HepG2 (cell line): ENCODE measurements at regions not wholly inside any gene's neighbourhood (a gene's known extent, or its start where the extent isn't known, plus 50 kb on each side); places are given as distances from the start of the nearest gene placed in this dataset.

Source experiments
- ATAC-seq: fragments of 200-7000 bp; cut with Tn5 transposase; 3 replicates; pipeline ENCODE4 v1.9.1; 2020; ENCODE audit warnings: mild to moderate bottlenecking, moderate library complexity
- BruUV-seq: library from RNA; stranded (reverse); fragments of 400-500 nt; replicated peaks from 2 replicates; lab custom pipeline; 2021; lab: Mats Ljungman, UMichigan
- CTCF ChIA-PET: fragments of 300-600 bp; formaldehyde crosslinking; extraction: SDS; loops from one replicate; lab custom pipeline; 2021; ENCODE audit warnings: low total read pairs, inconsistent platforms, low intra/inter-chr PET ratio; lab: Yijun Ruan, JAX
- POLR2A ChIA-PET: fragments of 350-600 bp; sonication (Branson Sonifier 250); formaldehyde crosslinking; loops from one replicate; lab custom pipeline; 2020; ENCODE audit warnings: antibody characterized with exemption, inconsistent platforms; lab: Yijun Ruan, JAX
- DNase-seq: peaks from one replicate; pipeline ENCODE4 v3.0.0-alpha.2; 2015; ENCODE audit warnings: low spot score
- FAIRE-seq: peaks from 3 replicates; lab custom pipeline; 2011; peaks lifted over from hg19 to GRCh38; lab: Jason Lieb, UNC
- H2AFZ ChIP-seq: one replicate; pipeline ENCODE4 v1.6.1; 2011; ENCODE audit warnings: low read length, inconsistent platforms
- H3K27ac ChIP-seq: fragments of 300-600 bp; 3 replicates; pipeline ENCODE4 v1.8.0; 2011; ENCODE audit warnings: mixed run types, mild to moderate bottlenecking, mixed read lengths, low read length, inconsistent platforms; ENCODE audit not compliant: insufficient read depth; ENCODE audit errors: extremely low read length
- H3K27me3 ChIP-seq, 2 experiments: fragments of 200-600 bp in 1 of 2; 2 replicates in 1 of 2; 3 replicates in 1 of 2; pipeline versions ENCODE4 v1.6.0 to v1.8.0; 2011; ENCODE audit warnings: low read length in 2 of 2, mild to moderate bottlenecking in 2 of 2, moderate library complexity in 2 of 2, inconsistent platforms in 1 of 2; ENCODE audit not compliant: insufficient read depth in 2 of 2, control insufficient read depth in 1 of 2
- H3K36me3 ChIP-seq, 2 experiments: fragments of 200-600 bp in 1 of 2; replicated peaks in 1 of 2; 2 replicates in 1 of 2; 3 replicates in 1 of 2; pipeline versions ENCODE4 v1.5.1 to v1.8.0; 2011; ENCODE audit warnings: low read length in 2 of 2, inconsistent platforms in 1 of 2; ENCODE audit not compliant: insufficient read depth in 2 of 2, control insufficient read depth in 1 of 2
- H3K4me1 ChIP-seq: 2 replicates; pipeline ENCODE4 v1.5.1; 2012; ENCODE audit warnings: low read length, inconsistent platforms; ENCODE audit not compliant: insufficient read depth
- H3K4me2 ChIP-seq: 2 replicates; pipeline ENCODE4 v1.6.0; 2011; ENCODE audit warnings: low read depth, low read length, inconsistent platforms
- H3K4me3 ChIP-seq, 3 experiments: fragments of 200-600 bp in 1 of 3; sonication (generic), shearing (Covaris generic) in 1 of 3; replicated peaks in 1 of 3; 2 replicates each; pipeline ENCODE4 v1.5.1; 2011 to 2016; ENCODE audit warnings: low read length in 3 of 3, inconsistent platforms in 2 of 3, low read depth in 2 of 3, mild to moderate bottlenecking in 2 of 3, control low read depth in 1 of 3, mixed read lengths in 1 of 3; ENCODE audit not compliant: insufficient read depth in 1 of 3
- H3K79me2 ChIP-seq: one replicate; pipeline ENCODE4 v1.6.1; 2011; ENCODE audit warnings: low read length, inconsistent platforms; ENCODE audit not compliant: insufficient read depth
- H3K9ac ChIP-seq: 2 replicates; pipeline ENCODE4 v1.6.0; 2011; ENCODE audit warnings: mild to moderate bottlenecking, low read depth, low read length, inconsistent platforms; ENCODE audit not compliant: insufficient read depth
- H3K9me3 ChIP-seq: 2 replicates; pipeline ENCODE4 v1.5.1; 2012; ENCODE audit warnings: mild to moderate bottlenecking, low read length
- H4K20me1 ChIP-seq: 2 replicates; pipeline ENCODE4 v1.6.0; 2011; ENCODE audit warnings: inconsistent platforms, mild to moderate bottlenecking, low read length, moderate library complexity; ENCODE audit not compliant: insufficient read depth
- CENPT ChIP-seq: sonication (generic); formaldehyde crosslinking; IDR thresholded peaks from 2 replicates; pipeline ENCODE4 v1.8.0; 2022; ENCODE audit warnings: low read depth, mild to moderate bottlenecking, moderate library complexity, missing genetic modification reagents
- CHCHD3 ChIP-seq: sonication (generic); formaldehyde crosslinking; IDR thresholded peaks from 2 replicates; pipeline ENCODE4 v1.8.0; 2022; ENCODE audit warnings: mild to moderate bottlenecking, missing genetic modification reagents, moderate library complexity
- CTCF ChIP-seq: sonication (generic); formaldehyde crosslinking; IDR thresholded peaks from 2 replicates; pipeline ENCODE4 v1.5.0; 2020; ENCODE audit warnings: mild to moderate bottlenecking, missing genetic modification reagents, moderate library complexity
- LBX2 ChIP-seq: sonication (generic); formaldehyde crosslinking; IDR thresholded peaks from 2 replicates; pipeline ENCODE4 v1.5.0; 2020; ENCODE audit warnings: missing genetic modification reagents, mild to moderate bottlenecking, borderline replicate concordance
- MIER2 ChIP-seq: IDR thresholded peaks from 2 replicates; pipeline ENCODE4 v1.6.1; 2016; ENCODE audit warnings: missing biosample characterization, missing genetic modification reagents
- NRL ChIP-seq: sonication (generic); formaldehyde crosslinking; IDR thresholded peaks from 2 replicates; pipeline ENCODE4 v1.5.0; 2020; ENCODE audit warnings: missing genetic modification reagents, mild to moderate bottlenecking, moderate library complexity, borderline replicate concordance
- PHF21A ChIP-seq: sonication (generic); formaldehyde crosslinking; IDR thresholded peaks from 2 replicates; pipeline ENCODE4 v1.5.0; 2020; ENCODE audit warnings: mild to moderate bottlenecking, missing genetic modification reagents
- PPARG ChIP-seq: conservative IDR thresholded peaks from 2 replicates; pipeline ENCODE4 v1.6.1; 2016; ENCODE audit warnings: missing biosample characterization, missing genetic modification reagents
- RORA ChIP-seq: sonication (generic); formaldehyde crosslinking; IDR thresholded peaks from 2 replicates; pipeline ENCODE4 v1.5.0; 2020; ENCODE audit warnings: mild to moderate bottlenecking, missing genetic modification reagents, moderate library complexity
- SRSF1 ChIP-seq: fragments of 200-400 bp; formaldehyde crosslinking; optimal IDR thresholded peaks from 2 replicates; pipeline ENCODE3; 2017; ENCODE audit warnings: mild to moderate bottlenecking, low read depth, low read length, moderate library complexity
- ZBTB46 ChIP-seq: sonication (generic); formaldehyde crosslinking; IDR thresholded peaks from 2 replicates; pipeline ENCODE4 v1.4.0; 2020; ENCODE audit warnings: mild to moderate bottlenecking, missing genetic modification reagents, borderline replicate concordance
- ZBTB8A ChIP-seq: sonication (generic); formaldehyde crosslinking; IDR thresholded peaks from 2 replicates; pipeline ENCODE4 v1.4.0; 2020; ENCODE audit warnings: mild to moderate bottlenecking, low read depth, missing genetic modification reagents, borderline replicate concordance
- ZNF274 ChIP-seq: sonication (generic); formaldehyde crosslinking; IDR thresholded peaks from 2 replicates; pipeline ENCODE4 v1.5.1; 2020; ENCODE audit warnings: mild to moderate bottlenecking, missing genetic modification reagents
- ZNF414 ChIP-seq: sonication (generic); formaldehyde crosslinking; IDR thresholded peaks from 2 replicates; pipeline ENCODE4 v1.5.0; 2020; ENCODE audit warnings: missing genetic modification reagents
- ZNF484 ChIP-seq: sonication (generic); formaldehyde crosslinking; IDR thresholded peaks from 2 replicates; pipeline ENCODE4 v1.5.1; 2020; ENCODE audit warnings: mild to moderate bottlenecking, low read depth, missing genetic modification reagents, borderline replicate concordance
- ZNF761 ChIP-seq: sonication (generic); formaldehyde crosslinking; conservative IDR thresholded peaks from 2 replicates; pipeline ENCODE4 v1.4.0; 2020; ENCODE audit warnings: mild to moderate bottlenecking, missing genetic modification reagents
- ZNF879 ChIP-seq: sonication (generic); formaldehyde crosslinking; IDR thresholded peaks from 2 replicates; pipeline ENCODE4 v1.8.1; 2023; ENCODE audit warnings: missing genetic modification reagents
- WGBS: methylation state at CpG from one replicate; pipeline ENCODE4 v1.1.6; 2017; ENCODE audit warnings: low lambda C conversion rate; 5-methylcytosine and 5-hydroxymethylcytosine counted together
- in situ Hi-C: cut with HindIII; loops from 2 replicates; pipeline ENCODE4 v1.10.0; 2017; ENCODE audit warnings: low pct_unique_long_range_greater_than_20kb; ENCODE audit not compliant: extremely low pct_ligation_motif_present
- intact Hi-C: fragments of 100-400 bp; cut with micrococcal nuclease; formaldehyde crosslinking; loops from one replicate; pipeline ENCODE4 v1.10.0; 2022; ENCODE audit not compliant: unreplicated experiment

DNA sequence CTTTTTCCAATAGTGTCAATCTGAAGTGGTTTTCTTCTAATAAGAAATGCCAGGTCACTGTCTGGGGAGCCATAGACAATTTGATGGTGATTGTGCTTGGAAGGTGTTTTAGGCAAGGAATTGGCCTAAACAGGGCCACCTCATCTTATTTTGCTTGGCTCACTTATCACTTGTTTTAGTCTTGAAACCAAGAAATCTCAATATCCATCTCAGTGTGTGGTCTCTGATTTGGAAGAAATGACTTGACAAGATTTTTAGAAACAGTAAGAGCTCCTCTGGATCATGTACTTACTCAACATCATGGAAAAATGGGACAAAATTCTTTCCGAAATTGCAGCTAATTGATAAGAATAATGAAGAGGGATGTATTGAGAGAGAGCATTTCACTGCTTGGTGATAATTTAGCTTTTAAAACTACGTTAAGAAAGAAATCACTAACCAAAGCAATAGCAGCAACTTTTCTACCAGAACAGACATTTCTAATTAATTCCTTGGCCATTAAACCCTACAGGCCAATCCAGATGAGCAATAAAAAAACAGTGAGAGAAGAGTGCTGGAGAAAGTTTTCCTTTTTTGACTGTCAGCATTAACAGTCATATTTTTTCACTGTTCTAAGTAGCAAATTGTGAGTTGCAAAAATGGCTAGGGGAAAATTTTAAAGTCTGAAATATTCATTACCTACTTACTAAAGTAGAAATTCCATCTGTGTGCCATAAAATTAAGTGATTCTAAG, 157.3 kb downstream of the AEBP2 start (continued):
- no peak for TF ChIP-seq ZNF274 (CRISPR knock-in tag)

- no peaks in the 10 kb centered on the region for H3K79me2 ChIP-seq
- intact Hi-C loops = no loop called here
- DNase-seq = no peak
- ChIA-PET POLR2A (no interaction called here), CTCF (no interaction called here)
- H3K27me3 ChIP-seq = no peaks in the 10 kb centered on the region
- no TSS peak for BruUV-seq
- H2AFZ ChIP-seq = no peak overlapping the region
- ATAC-seq = no peak
- WGBS = 30% methylated on average over 10 of the region's 10 CpGs
- no peaks in the 10 kb centered on the region for H4K20me1 ChIP-seq
- no peak overlapping the region for H3K27ac ChIP-seq
- no peak for FAIRE-seq
- H3K4me1 ChIP-seq = no peaks in the 10 kb centered on the region
- no peaks in the 10 kb centered on the region for H3K9me3 ChIP-seq
- H3K4me3 ChIP-seq = no peak overlapping the region
- H3K4me2 ChIP-seq = no peak overlapping the region
- no peak overlapping the region for H3K9ac ChIP-seq
- in situ Hi-C loops = no loop called here
- no peaks in the 10 kb centered on the region for H3K36me3 ChIP-seq
- TF ChIP-seq ZNF879 (CRISPR knock-in tag) (no peak), CTCF (CRISPR knock-in tag) (no peak), ZBTB8A (CRISPR knock-in tag) (no peak), ZBTB46 (no peak), PHF21A (no peak), SRSF1 (no peak), PPARG (CRISPR knock-in tag) (no peak), LBX2 (CRISPR knock-in tag) (no peak), NRL (CRISPR knock-in tag) (no peak), MIER2 (CRISPR knock-in tag) (no peak), ZNF414 (CRISPR knock-in tag) (no peak), CENPT (CRISPR knock-in tag) (no peak), ZNF761 (CRISPR knock-in tag) (no peak), CHCHD3 (CRISPR knock-in tag) (no peak), ZNF484 (CRISPR knock-in tag) (no peak), RORA (no peak)
These were observed 158.1 kb downstream of the AEBP2 start for GRCh38 chr12:19597167-19598026.
